ENCODE measurements at regions not wholly inside any gene's neighbourhood (a gene's known extent, or its start where the extent isn't known, plus 50 kb on each side); places are given as distances from the start of the nearest gene placed in this dataset.

DNA sequence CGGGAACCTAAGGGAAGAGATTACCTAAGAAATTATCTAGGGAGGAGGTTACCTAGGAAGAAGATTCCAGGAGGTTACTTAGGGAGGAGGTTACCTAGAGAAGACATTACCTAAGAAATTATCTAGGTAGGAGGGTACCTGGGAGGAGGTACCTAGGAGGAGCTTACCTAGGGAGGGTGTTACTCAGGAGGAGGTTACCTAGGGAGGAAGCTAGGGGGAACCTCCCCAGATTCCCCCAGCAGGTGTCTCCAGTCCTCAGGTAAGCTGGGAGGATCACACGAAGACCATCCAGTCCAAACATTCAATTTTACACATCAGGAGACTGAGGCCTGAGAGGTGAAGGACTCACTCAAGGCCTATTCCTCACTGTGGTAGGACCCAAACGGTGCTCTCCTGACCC is 482.8 kb downstream of the TBC1D22A start:
- TF ChIP-seq, protein P1, sequence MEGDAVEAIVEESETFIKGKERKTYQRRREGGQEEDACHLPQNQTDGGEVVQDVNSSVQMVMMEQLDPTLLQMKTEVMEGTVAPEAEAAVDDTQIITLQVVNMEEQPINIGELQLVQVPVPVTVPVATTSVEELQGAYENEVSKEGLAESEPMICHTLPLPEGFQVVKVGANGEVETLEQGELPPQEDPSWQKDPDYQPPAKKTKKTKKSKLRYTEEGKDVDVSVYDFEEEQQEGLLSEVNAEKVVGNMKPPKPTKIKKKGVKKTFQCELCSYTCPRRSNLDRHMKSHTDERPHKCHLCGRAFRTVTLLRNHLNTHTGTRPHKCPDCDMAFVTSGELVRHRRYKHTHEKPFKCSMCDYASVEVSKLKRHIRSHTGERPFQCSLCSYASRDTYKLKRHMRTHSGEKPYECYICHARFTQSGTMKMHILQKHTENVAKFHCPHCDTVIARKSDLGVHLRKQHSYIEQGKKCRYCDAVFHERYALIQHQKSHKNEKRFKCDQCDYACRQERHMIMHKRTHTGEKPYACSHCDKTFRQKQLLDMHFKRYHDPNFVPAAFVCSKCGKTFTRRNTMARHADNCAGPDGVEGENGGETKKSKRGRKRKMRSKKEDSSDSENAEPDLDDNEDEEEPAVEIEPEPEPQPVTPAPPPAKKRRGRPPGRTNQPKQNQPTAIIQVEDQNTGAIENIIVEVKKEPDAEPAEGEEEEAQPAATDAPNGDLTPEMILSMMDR (IDR thresholded peaks at IDR 0.05) = no peak
- no peak for TF ChIP-seq POLR2A (IDR thresholded peaks at IDR 0.05)
- TF ChIP-seq EP300 (IDR thresholded peaks at IDR 0.05) = no peak
